MM.1S (cell line): ENCODE measurements at regions not wholly inside any gene's neighbourhood (a gene's known extent, or its start where the extent isn't known, plus 50 kb on each side); places are given as distances from the start of the nearest gene placed in this dataset.

Source experiments
- CTCF ChIP-seq: fragments of 300-600 bp; sonication (generic); IDR thresholded peaks from 2 replicates; pipeline ENCODE4 v1.5.1; 2016; ENCODE audit warnings: antibody characterized with exemption, low read length, mixed read lengths
- EZH2 ChIP-seq: fragments of 300-600 bp; sonication (generic); optimal IDR thresholded peaks from 2 replicates; pipeline ENCODE3; 2017; ENCODE audit warnings: low read depth, mild to moderate bottlenecking, antibody characterized with exemption, low read length, mixed read lengths
- EZH2phosphoT487 ChIP-seq: fragments of 300-600 bp; sonication (generic); IDR thresholded peaks from 2 replicates; pipeline ENCODE4 v1.6.1; 2018; ENCODE audit warnings: antibody characterized with exemption, low read length

- TF ChIP-seq CTCF = no peak
- TF ChIP-seq EZH2phosphoT487 = no peak
- TF ChIP-seq EZH2 = no peak
These were observed 218.5 kb upstream of the E2F8 start for GRCh38 chr11:19459240-19459639.
